Glutamatergic neuron (in vitro differentiated cells): ENCODE measurements at regions not wholly inside any gene's neighbourhood (a gene's known extent, or its start where the extent isn't known, plus 50 kb on each side); places are given as distances from the start of the nearest gene placed in this dataset.
A peak's percentile ranks its signal among the peaks of the same experiment; 100 is the strongest.

ENCODE experiments used
- DNase-seq: peaks from one replicate; pipeline ENCODE4 v3.0.0; 2022
- H3K27ac Mint-ChIP-seq: one replicate; pipeline ENCODE4 v1.8.0; 2020; ENCODE audit warnings: mild to moderate bottlenecking, mixed read lengths, inconsistent platforms; ENCODE audit not compliant: unreplicated experiment
- H3K27me3 Mint-ChIP-seq: one replicate; pipeline ENCODE4 v1.8.0; 2020; ENCODE audit warnings: mild to moderate bottlenecking, moderate library complexity, mixed read lengths, inconsistent platforms; ENCODE audit not compliant: unreplicated experiment
- H3K36me3 Mint-ChIP-seq: one replicate; pipeline ENCODE4 v1.8.0; 2020; ENCODE audit warnings: mild to moderate bottlenecking, mixed read lengths, inconsistent platforms; ENCODE audit not compliant: unreplicated experiment
- H3K4me1 Mint-ChIP-seq: one replicate; pipeline ENCODE4 v1.8.0; 2020; ENCODE audit warnings: mild to moderate bottlenecking, low read depth, mixed read lengths, inconsistent platforms; ENCODE audit not compliant: unreplicated experiment
- H3K4me3 Mint-ChIP-seq: one replicate; pipeline ENCODE4 v1.8.0; 2020; ENCODE audit warnings: mild to moderate bottlenecking, mixed read lengths, inconsistent platforms; ENCODE audit not compliant: unreplicated experiment
- H3K9me3 Mint-ChIP-seq: one replicate; pipeline ENCODE4 v1.8.0; 2020; ENCODE audit warnings: mild to moderate bottlenecking, moderate library complexity, mixed read lengths, inconsistent platforms; ENCODE audit not compliant: unreplicated experiment
- CTCF ChIP-seq: fragments of 200-600 bp; sonication (generic); IDR thresholded peaks from one replicate; pipeline ENCODE4 v1.5.0; 2021; ENCODE audit not compliant: partially characterized antibody, unreplicated experiment

- no peak for TF ChIP-seq CTCF
- H3K4me1 Mint-ChIP-seq, result peaks cover 12% of the 10 kb centered on the region
- H3K9me3 Mint-ChIP-seq, result peaks cover 6% of the 10 kb centered on the region
- no peak overlapping the region for H3K27ac Mint-ChIP-seq
- peaks cover 5% of the 10 kb centered on the region for H3K36me3 Mint-ChIP-seq
- H3K4me3 Mint-ChIP-seq, result no peak overlapping the region
- no peak for DNase-seq
- peaks cover 15% of the 10 kb centered on the region for H3K27me3 Mint-ChIP-seq
Observed at GRCh38 chr11:119800171-119800570, 71.2 kb upstream of the NECTIN1 start.

GRCh38 chr11:119798656-119799055 is 69.7 kb upstream of the NECTIN1 start:
- no peak overlapping the region for H3K27ac Mint-ChIP-seq
- peaks cover 6% of the 10 kb centered on the region for H3K9me3 Mint-ChIP-seq
- H3K4me3 Mint-ChIP-seq, result no peak overlapping the region
- peaks cover 12% of the 10 kb centered on the region for H3K4me1 Mint-ChIP-seq
- no peak for DNase-seq
- peaks cover 17% of the 10 kb centered on the region for H3K27me3 Mint-ChIP-seq
- H3K36me3 Mint-ChIP-seq, result peaks cover 5% of the 10 kb centered on the region
- no peak for TF ChIP-seq CTCF

GRCh38 chr11:119797736-119798135 is 68.7 kb upstream of the NECTIN1 start:
- no peak for DNase-seq
- peaks cover 6% of the 10 kb centered on the region for H3K9me3 Mint-ChIP-seq
- peaks cover 17% of the 10 kb centered on the region for H3K27me3 Mint-ChIP-seq
- peak overlapping the region; percentile 17 for H3K27ac Mint-ChIP-seq
- peaks cover 14% of the 10 kb centered on the region for H3K4me1 Mint-ChIP-seq
- TF ChIP-seq CTCF, result no peak
- H3K36me3 Mint-ChIP-seq, result peaks cover 5% of the 10 kb centered on the region
- peak overlapping the region; percentile 38 for H3K4me3 Mint-ChIP-seq

- Mint-ChIP-seq H3K4me1 (peaks cover 14% of the 10 kb centered on the region), H3K9me3 (peaks cover 6% of the 10 kb centered on the region), H3K36me3 (peaks cover 5% of the 10 kb centered on the region), H3K27ac (peak overlapping the region; percentile 17), H3K27me3 (peaks cover 17% of the 10 kb centered on the region), H3K4me3 (no peak overlapping the region)
- no peak for TF ChIP-seq CTCF
- DNase-seq, result no peak
Observed at GRCh38 chr11:119797123-119797611, 68.2 kb upstream of the NECTIN1 start.

GRCh38 chr11:119796363-119797060 is 67.5 kb upstream of the NECTIN1 start:
- peaks cover 6% of the 10 kb centered on the region for H3K9me3 Mint-ChIP-seq
- H3K4me1 Mint-ChIP-seq, result peaks cover 14% of the 10 kb centered on the region
- H3K27me3 Mint-ChIP-seq, result peaks cover 17% of the 10 kb centered on the region
- DNase-seq, result no peak
- no peak overlapping the region for H3K4me3 Mint-ChIP-seq
- no peak overlapping the region for H3K27ac Mint-ChIP-seq
- H3K36me3 Mint-ChIP-seq, result peaks cover 5% of the 10 kb centered on the region
- TF ChIP-seq CTCF, result no peak
